Naive thymus-derived CD8-positive, alpha-beta T cell (primary cell): ENCODE measurements at regions not wholly inside any gene's neighbourhood (a gene's known extent, or its start where the extent isn't known, plus 50 kb on each side); places are given as distances from the start of the nearest gene placed in this dataset.

Source experiments
- ATAC-seq, 2 donors: fragments of 150-1000 bp; cut with Tn5 transposase in 1 of 2; sonication (Bioruptor Pico), chemical (Tn5 transposase) in 1 of 2; 1 replicate in 1 of 2; 2 replicates in 1 of 2; pipeline ENCODE4 v1.10.0; 2021; ENCODE audit warnings: mild to moderate bottlenecking in 2 of 2, moderate library complexity in 2 of 2
- POLR2A ChIA-PET: fragments of 350-600 bp; sonication (Branson Sonifier 250); formaldehyde crosslinking; loops from one replicate; lab custom pipeline; 2021; ENCODE audit warnings: antibody characterized with exemption; lab: Charles Lee
- DNase-seq, 10 donors: peaks; one replicate each; pipeline versions ENCODE4 v3.0.0 to v3.0.0-alpha.2; 2020 to 2022
- H3K27ac Mint-ChIP-seq, 10 donors: one replicate each; pipeline ENCODE4 v1.8.0; 2020 to 2022; ENCODE audit warnings: mild to moderate bottlenecking in 10 of 10, mixed read lengths in 10 of 10, moderate library complexity in 4 of 10, inconsistent platforms in 1 of 10
- H3K27me3 Mint-ChIP-seq, 5 donors: one replicate each; pipeline ENCODE4 v1.8.0; 2021 to 2022; ENCODE audit warnings: mixed read lengths in 5 of 5
- H3K36me3 Mint-ChIP-seq, 3 donors: one replicate each; pipeline ENCODE4 v1.8.0; 2020 to 2022; ENCODE audit warnings: mixed read lengths in 3 of 3, mild to moderate bottlenecking in 2 of 3, inconsistent platforms in 1 of 3
- H3K4me1 Mint-ChIP-seq, 4 donors: one replicate each; pipeline ENCODE4 v1.8.0; 2021 to 2022; ENCODE audit warnings: mixed read lengths in 4 of 4
- H3K4me3 Mint-ChIP-seq, 10 donors: one replicate each; pipeline ENCODE4 v1.8.0; 2020 to 2022; ENCODE audit warnings: mild to moderate bottlenecking in 10 of 10, mixed read lengths in 10 of 10, moderate library complexity in 6 of 10, inconsistent platforms in 1 of 10
- H3K9me3 Mint-ChIP-seq, 9 donors: one replicate each; pipeline ENCODE4 v1.8.0; 2020 to 2022; ENCODE audit warnings: mixed read lengths in 9 of 9, mild to moderate bottlenecking in 3 of 9, inconsistent platforms in 1 of 9, moderate library complexity in 1 of 9

- Mint-ChIP-seq H3K4me1 (no peaks in the 10 kb centered on the region), H3K9me3 (peaks cover 0 to 2% (median 0%) of the 10 kb centered on the region in 9 donors), H3K27me3 (peaks cover 0 to 4% (median 0%) of the 10 kb centered on the region in 5 donors), H3K27ac (no peak overlapping the region), H3K36me3 (no peaks in the 10 kb centered on the region), H3K4me3 (no peak overlapping the region)
- ATAC-seq (no peak), DNase-seq (no peak)
- POLR2A ChIA-PET = no interaction called here
Measured at GRCh38 chr9:79012561-79012960, 559.2 kb upstream of the TLE4 start.

GRCh38 chr9:79013715-79014610 is 557.8 kb upstream of the TLE4 start:
- no peak overlapping the region for H3K4me3 Mint-ChIP-seq
- H3K36me3 Mint-ChIP-seq = no peaks in the 10 kb centered on the region
- no peak overlapping the region for H3K27ac Mint-ChIP-seq
- POLR2A ChIA-PET = no interaction called here
- H3K4me1 Mint-ChIP-seq = no peaks in the 10 kb centered on the region
- H3K9me3 Mint-ChIP-seq = peaks cover 0 to 2% (median 0%) of the 10 kb centered on the region in 9 donors
- ATAC-seq (no peak), DNase-seq (no peak)
- H3K27me3 Mint-ChIP-seq = peaks cover 0 to 7% (median 0%) of the 10 kb centered on the region in 5 donors

GRCh38 chr9:79014929-79015699 is 556.7 kb upstream of the TLE4 start:
- DNase-seq = no peak
- Mint-ChIP-seq H3K4me1 (no peaks in the 10 kb centered on the region), H3K27ac (no peak overlapping the region), H3K27me3 (peaks cover 0 to 7% (median 0%) of the 10 kb centered on the region in 5 donors), H3K36me3 (no peaks in the 10 kb centered on the region), H3K9me3 (peaks cover 0 to 2% (median 0%) of the 10 kb centered on the region in 9 donors), H3K4me3 (no peak overlapping the region)
- ATAC-seq = no peak
- POLR2A ChIA-PET = no interaction called here

- Mint-ChIP-seq H3K27me3 (peaks cover 0 to 7% (median 0%) of the 10 kb centered on the region in 5 donors), H3K36me3 (no peaks in the 10 kb centered on the region), H3K27ac (no peak overlapping the region), H3K9me3 (no peaks in the 10 kb centered on the region), H3K4me3 (no peak overlapping the region), H3K4me1 (no peaks in the 10 kb centered on the region)
- ATAC-seq = no peak
- POLR2A ChIA-PET = no interaction called here
- no peak for DNase-seq
Measured at GRCh38 chr9:79015951-79016350, 555.8 kb upstream of the TLE4 start.

- no peaks in the 10 kb centered on the region for H3K36me3 Mint-ChIP-seq
- H3K27ac Mint-ChIP-seq = no peak overlapping the region
- H3K4me3 Mint-ChIP-seq = no peak overlapping the region
- H3K27me3 Mint-ChIP-seq = peaks cover 0 to 8% (median 0%) of the 10 kb centered on the region in 5 donors
- POLR2A ChIA-PET = no interaction called here
- DNase-seq (no peak), ATAC-seq (no peak)
- no peaks in the 10 kb centered on the region for H3K4me1 Mint-ChIP-seq
- H3K9me3 Mint-ChIP-seq = no peaks in the 10 kb centered on the region
Measured at GRCh38 chr9:79020276-79020675, 551.5 kb upstream of the TLE4 start.

GRCh38 chr9:79021084-79021483 is 550.7 kb upstream of the TLE4 start:
- ATAC-seq = no peak
- DNase-seq = no peak
- Mint-ChIP-seq H3K4me3 (no peak overlapping the region), H3K27ac (no peak overlapping the region), H3K27me3 (peaks cover 0 to 6% (median 0%) of the 10 kb centered on the region in 5 donors), H3K9me3 (no peaks in the 10 kb centered on the region), H3K36me3 (no peaks in the 10 kb centered on the region), H3K4me1 (peaks cover 0 to under 1% (median 0%) of the 10 kb centered on the region in 4 donors)
- POLR2A ChIA-PET = no interaction called here

- ATAC-seq (no peak), DNase-seq (no peak)
- Mint-ChIP-seq H3K9me3 (no peaks in the 10 kb centered on the region), H3K4me3 (no peak overlapping the region), H3K27ac (no peak overlapping the region), H3K27me3 (peaks cover 0 to 6% (median 0%) of the 10 kb centered on the region in 5 donors), H3K4me1 (peaks cover 0 to 3% (median 0%) of the 10 kb centered on the region in 4 donors), H3K36me3 (no peaks in the 10 kb centered on the region)
- POLR2A ChIA-PET = no interaction called here
Measured at GRCh38 chr9:79023134-79023580, 548.6 kb upstream of the TLE4 start.

- POLR2A ChIA-PET = no interaction called here
- H3K9me3 Mint-ChIP-seq = no peaks in the 10 kb centered on the region
- H3K27ac Mint-ChIP-seq = no peak overlapping the region
- no peak overlapping the region for H3K4me3 Mint-ChIP-seq
- ATAC-seq (no peak), DNase-seq (no peak)
- H3K27me3 Mint-ChIP-seq = peaks cover 0 to 6% (median 0%) of the 10 kb centered on the region in 5 donors
- H3K4me1 Mint-ChIP-seq = peaks cover 0 to 3% (median 0%) of the 10 kb centered on the region in 4 donors
- H3K36me3 Mint-ChIP-seq = no peaks in the 10 kb centered on the region
Measured at GRCh38 chr9:79026316-79026715, 545.4 kb upstream of the TLE4 start.

- ATAC-seq (no peak), DNase-seq (no peak)
- Mint-ChIP-seq H3K27me3 (peaks cover 0 to 9% (median 0%) of the 10 kb centered on the region in 5 donors), H3K27ac (no peak overlapping the region), H3K9me3 (no peaks in the 10 kb centered on the region), H3K36me3 (no peaks in the 10 kb centered on the region), H3K4me1 (peaks cover 0 to 3% (median 0%) of the 10 kb centered on the region in 4 donors), H3K4me3 (no peak overlapping the region)
- POLR2A ChIA-PET = no interaction called here
Measured at GRCh38 chr9:79028101-79028500, 543.7 kb upstream of the TLE4 start.

- DNase-seq (no peak), ATAC-seq (no peak)
- no peaks in the 10 kb centered on the region for H3K36me3 Mint-ChIP-seq
- H3K27ac Mint-ChIP-seq = no peak overlapping the region
- no peak overlapping the region for H3K4me3 Mint-ChIP-seq
- no peaks in the 10 kb centered on the region for H3K4me1 Mint-ChIP-seq
- POLR2A ChIA-PET = no interaction called here
- peaks cover 0 to 24% (median 2%) of the 10 kb centered on the region in 5 donors for H3K27me3 Mint-ChIP-seq
- H3K9me3 Mint-ChIP-seq = peaks cover 0 to 3% (median 0%) of the 10 kb centered on the region in 9 donors
Measured at GRCh38 chr9:79034583-79034982, 537.2 kb upstream of the TLE4 start.

GRCh38 chr9:79037338-79037737 is 534.4 kb upstream of the TLE4 start:
- no peaks in the 10 kb centered on the region for H3K36me3 Mint-ChIP-seq
- H3K9me3 Mint-ChIP-seq = peaks cover 0 to 3% (median 0%) of the 10 kb centered on the region in 9 donors
- H3K27me3 Mint-ChIP-seq = peaks cover 0 to 18% (median 0%) of the 10 kb centered on the region in 5 donors
- no peak overlapping the region for H3K4me3 Mint-ChIP-seq
- POLR2A ChIA-PET = no interaction called here
- H3K4me1 Mint-ChIP-seq = no peaks in the 10 kb centered on the region
- no peak for DNase-seq
- no peak overlapping the region for H3K27ac Mint-ChIP-seq
- ATAC-seq = no peak

- Mint-ChIP-seq H3K36me3 (no peaks in the 10 kb centered on the region), H3K4me3 (no peak overlapping the region), H3K4me1 (no peaks in the 10 kb centered on the region), H3K9me3 (peaks cover 0 to 12% (median 0%) of the 10 kb centered on the region in 9 donors), H3K27ac (no peak overlapping the region), H3K27me3 (peaks cover 0 to 22% (median 2%) of the 10 kb centered on the region in 5 donors)
- ATAC-seq = no peak
- no peak for DNase-seq
- POLR2A ChIA-PET = no interaction called here
Measured at GRCh38 chr9:79040671-79041070, 531.1 kb upstream of the TLE4 start.

- H3K27ac Mint-ChIP-seq = no peak overlapping the region
- DNase-seq = no peak
- H3K36me3 Mint-ChIP-seq = no peaks in the 10 kb centered on the region
- no peak overlapping the region for H3K4me3 Mint-ChIP-seq
- POLR2A ChIA-PET = no interaction called here
- peaks cover 0 to 22% (median 2%) of the 10 kb centered on the region in 5 donors for H3K27me3 Mint-ChIP-seq
- ATAC-seq = no peak
- peaks cover 0 to 12% (median 0%) of the 10 kb centered on the region in 9 donors for H3K9me3 Mint-ChIP-seq
- no peaks in the 10 kb centered on the region for H3K4me1 Mint-ChIP-seq
Measured at GRCh38 chr9:79041266-79041665, 530.5 kb upstream of the TLE4 start.
